ENCODE measurements at regions not wholly inside any gene's neighbourhood (a gene's known extent, or its start where the extent isn't known, plus 50 kb on each side); places are given as distances from the start of the nearest gene placed in this dataset.

DNA sequence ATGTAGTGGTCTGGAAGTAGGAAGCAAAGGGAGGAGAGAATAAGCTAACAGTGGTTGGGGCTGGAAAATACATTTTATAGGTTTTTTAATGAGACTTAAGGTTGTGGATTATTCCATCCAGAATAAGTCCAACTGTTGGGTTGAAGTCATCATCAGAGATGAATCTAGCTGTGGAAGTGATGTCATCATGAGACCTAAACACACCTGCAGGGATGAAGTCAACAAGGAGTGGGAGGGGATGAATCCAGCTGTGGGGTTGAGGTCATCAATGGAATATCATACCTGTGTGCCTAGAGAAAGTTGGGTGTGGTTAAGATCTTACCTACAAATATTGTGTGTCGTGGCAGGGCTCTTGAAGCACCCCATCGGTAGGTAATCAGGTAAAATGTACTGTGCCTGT, 730.7 kb downstream of the RFPL4B start:
- TF ChIP-seq, protein P1, sequence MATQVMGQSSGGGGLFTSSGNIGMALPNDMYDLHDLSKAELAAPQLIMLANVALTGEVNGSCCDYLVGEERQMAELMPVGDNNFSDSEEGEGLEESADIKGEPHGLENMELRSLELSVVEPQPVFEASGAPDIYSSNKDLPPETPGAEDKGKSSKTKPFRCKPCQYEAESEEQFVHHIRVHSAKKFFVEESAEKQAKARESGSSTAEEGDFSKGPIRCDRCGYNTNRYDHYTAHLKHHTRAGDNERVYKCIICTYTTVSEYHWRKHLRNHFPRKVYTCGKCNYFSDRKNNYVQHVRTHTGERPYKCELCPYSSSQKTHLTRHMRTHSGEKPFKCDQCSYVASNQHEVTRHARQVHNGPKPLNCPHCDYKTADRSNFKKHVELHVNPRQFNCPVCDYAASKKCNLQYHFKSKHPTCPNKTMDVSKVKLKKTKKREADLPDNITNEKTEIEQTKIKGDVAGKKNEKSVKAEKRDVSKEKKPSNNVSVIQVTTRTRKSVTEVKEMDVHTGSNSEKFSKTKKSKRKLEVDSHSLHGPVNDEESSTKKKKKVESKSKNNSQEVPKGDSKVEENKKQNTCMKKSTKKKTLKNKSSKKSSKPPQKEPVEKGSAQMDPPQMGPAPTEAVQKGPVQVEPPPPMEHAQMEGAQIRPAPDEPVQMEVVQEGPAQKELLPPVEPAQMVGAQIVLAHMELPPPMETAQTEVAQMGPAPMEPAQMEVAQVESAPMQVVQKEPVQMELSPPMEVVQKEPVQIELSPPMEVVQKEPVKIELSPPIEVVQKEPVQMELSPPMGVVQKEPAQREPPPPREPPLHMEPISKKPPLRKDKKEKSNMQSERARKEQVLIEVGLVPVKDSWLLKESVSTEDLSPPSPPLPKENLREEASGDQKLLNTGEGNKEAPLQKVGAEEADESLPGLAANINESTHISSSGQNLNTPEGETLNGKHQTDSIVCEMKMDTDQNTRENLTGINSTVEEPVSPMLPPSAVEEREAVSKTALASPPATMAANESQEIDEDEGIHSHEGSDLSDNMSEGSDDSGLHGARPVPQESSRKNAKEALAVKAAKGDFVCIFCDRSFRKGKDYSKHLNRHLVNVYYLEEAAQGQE (IDR thresholded peaks at IDR 0.05; ENCODE audit: insufficient read depth in 1 of 2, low read depth in 2 of 2, low read length in 2 of 2): no peak
- TF ChIP-seq SIN3A (IDR thresholded peaks at IDR 0.05; ENCODE audit: borderline replicate concordance, insufficient read depth, low read length): no peak
